HepG2 (cell line): ENCODE measurements at regions not wholly inside any gene's neighbourhood (a gene's known extent, or its start where the extent isn't known, plus 50 kb on each side); places are given as distances from the start of the nearest gene placed in this dataset.

Source experiments
- HNRNPLL ChIP-seq: fragments of 200-400 bp; formaldehyde crosslinking; IDR thresholded peaks from 2 replicates; pipeline ENCODE4 v1.6.1; 2017; ENCODE audit warnings: mild to moderate bottlenecking, low read depth, low read length; ENCODE audit not compliant: poor library complexity, severe bottlenecking
- TF ChIP-seq, protein P1 (sequence below): sonication (generic); formaldehyde crosslinking; IDR thresholded peaks from 2 replicates; pipeline ENCODE4 v1.4.0; 2020; ENCODE audit warnings: missing genetic modification reagents
- TF ChIP-seq, protein P2 (sequence below): sonication (generic); formaldehyde crosslinking; IDR thresholded peaks from 2 replicates; pipeline ENCODE4 v1.4.0; 2020; ENCODE audit warnings: missing genetic modification reagents

DNA sequence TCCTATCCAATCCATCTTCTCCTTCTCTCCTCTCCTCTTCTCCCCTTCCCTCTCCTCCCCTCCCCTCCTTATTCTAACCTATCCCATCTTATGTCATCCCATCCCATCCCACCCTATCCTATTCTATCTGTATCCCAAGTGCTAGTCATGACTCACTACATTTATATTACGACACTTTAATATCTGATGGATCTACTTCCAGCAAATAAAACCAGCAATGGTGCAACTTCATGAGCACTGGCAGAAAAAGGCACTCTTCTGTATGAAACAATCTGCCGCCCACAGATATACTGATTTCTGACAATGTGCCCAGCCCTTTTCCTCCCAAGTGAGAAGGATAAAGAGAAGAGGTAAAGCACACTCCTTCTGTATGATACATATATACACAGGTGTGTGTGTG, 86.6 kb upstream of the ANKH start:
- no peak for TF ChIP-seq HNRNPLL
- TF ChIP-seq, protein P1, sequence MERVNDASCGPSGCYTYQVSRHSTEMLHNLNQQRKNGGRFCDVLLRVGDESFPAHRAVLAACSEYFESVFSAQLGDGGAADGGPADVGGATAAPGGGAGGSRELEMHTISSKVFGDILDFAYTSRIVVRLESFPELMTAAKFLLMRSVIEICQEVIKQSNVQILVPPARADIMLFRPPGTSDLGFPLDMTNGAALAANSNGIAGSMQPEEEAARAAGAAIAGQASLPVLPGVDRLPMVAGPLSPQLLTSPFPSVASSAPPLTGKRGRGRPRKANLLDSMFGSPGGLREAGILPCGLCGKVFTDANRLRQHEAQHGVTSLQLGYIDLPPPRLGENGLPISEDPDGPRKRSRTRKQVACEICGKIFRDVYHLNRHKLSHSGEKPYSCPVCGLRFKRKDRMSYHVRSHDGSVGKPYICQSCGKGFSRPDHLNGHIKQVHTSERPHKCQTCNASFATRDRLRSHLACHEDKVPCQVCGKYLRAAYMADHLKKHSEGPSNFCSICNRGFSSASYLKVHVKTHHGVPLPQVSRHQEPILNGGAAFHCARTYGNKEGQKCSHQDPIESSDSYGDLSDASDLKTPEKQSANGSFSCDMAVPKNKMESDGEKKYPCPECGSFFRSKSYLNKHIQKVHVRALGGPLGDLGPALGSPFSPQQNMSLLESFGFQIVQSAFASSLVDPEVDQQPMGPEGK (CRISPR knock-in tag) = no peak
- TF ChIP-seq, protein P2, sequence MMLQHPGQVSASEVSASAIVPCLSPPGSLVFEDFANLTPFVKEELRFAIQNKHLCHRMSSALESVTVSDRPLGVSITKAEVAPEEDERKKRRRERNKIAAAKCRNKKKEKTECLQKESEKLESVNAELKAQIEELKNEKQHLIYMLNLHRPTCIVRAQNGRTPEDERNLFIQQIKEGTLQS (CRISPR knock-in tag) = no peak
